HFFc6 (cell line): ENCODE measurements at regions not wholly inside any gene's neighbourhood (a gene's known extent, or its start where the extent isn't known, plus 50 kb on each side); places are given as distances from the start of the nearest gene placed in this dataset.

ENCODE experiments used
- DNase-seq: peaks from one replicate; pipeline ENCODE4 v3.0.0-alpha.2; 2018
- H3K27ac Mint-ChIP-seq: 2 replicates; pipeline ENCODE4 v1.8.0; 2020; ENCODE audit warnings: mild to moderate bottlenecking, mixed read lengths
- H3K27me3 Mint-ChIP-seq: 2 replicates; pipeline ENCODE4 v1.8.0; 2021; ENCODE audit warnings: mild to moderate bottlenecking, moderate library complexity, mixed read lengths; ENCODE audit not compliant: insufficient read depth
- H3K36me3 Mint-ChIP-seq: 2 replicates; pipeline ENCODE4 v1.8.0; 2021; ENCODE audit warnings: low read depth, mixed read lengths
- H3K4me1 Mint-ChIP-seq: 2 replicates; pipeline ENCODE4 v1.8.0; 2020; ENCODE audit warnings: low read depth, mixed read lengths
- H3K4me3 Mint-ChIP-seq: 2 replicates; pipeline ENCODE4 v1.8.0; 2020; ENCODE audit warnings: mild to moderate bottlenecking, moderate library complexity, mixed read lengths
- H3K9me3 Mint-ChIP-seq: 2 replicates; pipeline ENCODE4 v1.8.0; 2020; ENCODE audit warnings: mild to moderate bottlenecking, mixed read lengths
- CTCF ChIP-seq: fragments of 200-600 bp; sonication (generic); IDR thresholded peaks from 2 replicates; pipeline ENCODE4 v1.5.0; 2021; ENCODE audit warnings: antibody characterized with exemption, mild to moderate bottlenecking

- no peaks in the 10 kb centered on the region for H3K36me3 Mint-ChIP-seq
- H3K9me3 Mint-ChIP-seq = peaks cover 27% of the 10 kb centered on the region
- no peak overlapping the region for H3K4me3 Mint-ChIP-seq
- H3K27me3 Mint-ChIP-seq = no peaks in the 10 kb centered on the region
- no peak for TF ChIP-seq CTCF
- H3K27ac Mint-ChIP-seq = no peak overlapping the region
- DNase-seq = no peak
- no peaks in the 10 kb centered on the region for H3K4me1 Mint-ChIP-seq
Observed at GRCh38 chr11:91257667-91258066, 967.0 kb upstream of the FAT3 start.

- H3K27ac Mint-ChIP-seq = no peak overlapping the region
- DNase-seq = no peak
- H3K27me3 Mint-ChIP-seq = no peaks in the 10 kb centered on the region
- no peaks in the 10 kb centered on the region for H3K36me3 Mint-ChIP-seq
- H3K9me3 Mint-ChIP-seq = peaks cover 20% of the 10 kb centered on the region
- H3K4me3 Mint-ChIP-seq = no peak overlapping the region
- TF ChIP-seq CTCF = peak; percentile 74
- H3K4me1 Mint-ChIP-seq = no peaks in the 10 kb centered on the region
Observed at GRCh38 chr11:91248199-91248807, 976.3 kb upstream of the FAT3 start.

- no peak for TF ChIP-seq CTCF
- DNase-seq = no peak
- Mint-ChIP-seq H3K4me1 (no peaks in the 10 kb centered on the region), H3K4me3 (no peak overlapping the region), H3K27ac (no peak overlapping the region), H3K27me3 (no peaks in the 10 kb centered on the region), H3K9me3 (peaks cover 8% of the 10 kb centered on the region), H3K36me3 (no peaks in the 10 kb centered on the region)
Observed at GRCh38 chr11:91247009-91247735, 977.4 kb upstream of the FAT3 start.

- no peak overlapping the region for H3K4me3 Mint-ChIP-seq
- no peak overlapping the region for H3K27ac Mint-ChIP-seq
- H3K36me3 Mint-ChIP-seq = no peaks in the 10 kb centered on the region
- H3K4me1 Mint-ChIP-seq = no peaks in the 10 kb centered on the region
- no peaks in the 10 kb centered on the region for H3K27me3 Mint-ChIP-seq
- no peak for DNase-seq
- no peak for TF ChIP-seq CTCF
- H3K9me3 Mint-ChIP-seq = peaks cover 15% of the 10 kb centered on the region
Observed at GRCh38 chr11:91244912-91245311, 979.7 kb upstream of the FAT3 start.

- Mint-ChIP-seq H3K4me1 (no peaks in the 10 kb centered on the region), H3K27ac (no peak overlapping the region), H3K4me3 (no peak overlapping the region), H3K9me3 (peaks cover 16% of the 10 kb centered on the region), H3K36me3 (no peaks in the 10 kb centered on the region), H3K27me3 (no peaks in the 10 kb centered on the region)
- DNase-seq = no peak
- no peak for TF ChIP-seq CTCF
Observed at GRCh38 chr11:91243630-91244029, 981.0 kb upstream of the FAT3 start.
